ENCODE measurements at regions not wholly inside any gene's neighbourhood (a gene's known extent, or its start where the extent isn't known, plus 50 kb on each side); places are given as distances from the start of the nearest gene placed in this dataset.

DNA sequence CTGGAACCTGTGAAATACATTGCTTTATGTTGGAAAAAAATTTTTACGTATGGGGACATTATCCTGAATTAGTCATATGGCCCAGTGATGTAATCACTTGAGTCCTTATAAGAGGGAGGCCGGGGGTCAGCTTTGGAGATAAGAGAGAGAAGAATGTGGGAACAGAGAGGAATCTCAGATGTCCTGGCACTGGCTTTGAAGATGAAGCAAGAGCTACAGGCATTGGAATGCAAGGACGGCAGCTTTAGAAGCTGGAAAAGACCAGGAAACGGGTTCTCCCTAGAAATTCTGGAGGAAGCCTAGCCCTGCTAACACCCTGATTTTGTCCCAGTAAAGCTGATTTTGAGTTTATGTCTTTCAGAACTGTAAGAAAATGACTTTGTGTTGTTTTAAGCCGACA is 1129.9 kb upstream of the GYPC start:
- DNase-seq: no peak

DNA sequence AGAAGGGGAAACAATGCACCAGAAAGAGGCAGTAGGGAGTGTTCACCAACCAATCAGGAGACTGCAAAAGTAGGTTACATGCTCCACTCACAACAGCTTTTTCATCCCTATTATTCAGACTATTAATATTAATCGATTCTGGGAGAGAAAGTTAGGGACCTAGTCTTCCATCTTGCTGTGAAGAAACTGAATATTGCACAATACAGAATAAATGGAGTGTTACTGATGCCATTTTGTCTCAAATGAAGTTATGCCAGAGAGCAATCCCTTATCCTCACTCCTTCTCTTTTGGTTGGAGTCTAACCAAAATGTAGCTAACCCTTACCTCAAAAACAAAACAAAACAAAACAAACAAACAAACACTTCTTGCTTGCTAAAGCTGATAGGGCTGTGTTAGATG is 1120.9 kb upstream of the GYPC start:
- DNase-seq: no peak

DNA sequence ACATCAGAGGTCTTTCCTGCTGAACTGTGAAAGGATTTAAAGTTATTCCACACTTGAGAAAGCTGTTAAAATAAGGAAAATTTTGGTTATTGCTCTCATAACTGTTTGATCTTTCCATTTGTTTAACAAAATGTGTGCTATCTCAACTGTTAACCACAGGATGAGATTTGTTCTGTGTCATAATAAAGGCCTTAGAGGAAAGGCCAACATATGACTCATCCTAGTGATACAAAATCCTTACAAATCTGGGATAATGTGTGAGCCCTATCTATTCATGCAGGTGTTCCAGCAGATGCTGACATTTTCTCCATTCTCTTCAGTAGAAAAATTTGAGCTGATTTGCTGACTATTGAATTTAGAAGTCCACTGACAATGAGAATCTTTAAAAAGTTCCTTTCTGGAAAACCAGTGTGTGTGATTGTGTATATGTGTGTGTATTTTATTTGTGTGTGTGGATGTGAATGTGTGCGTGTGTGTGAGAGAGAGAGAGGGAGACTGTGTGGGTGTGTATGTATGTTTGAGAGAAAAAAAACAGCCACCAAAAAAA is 1111.9 kb upstream of the GYPC start:
- no peak for DNase-seq

DNA sequence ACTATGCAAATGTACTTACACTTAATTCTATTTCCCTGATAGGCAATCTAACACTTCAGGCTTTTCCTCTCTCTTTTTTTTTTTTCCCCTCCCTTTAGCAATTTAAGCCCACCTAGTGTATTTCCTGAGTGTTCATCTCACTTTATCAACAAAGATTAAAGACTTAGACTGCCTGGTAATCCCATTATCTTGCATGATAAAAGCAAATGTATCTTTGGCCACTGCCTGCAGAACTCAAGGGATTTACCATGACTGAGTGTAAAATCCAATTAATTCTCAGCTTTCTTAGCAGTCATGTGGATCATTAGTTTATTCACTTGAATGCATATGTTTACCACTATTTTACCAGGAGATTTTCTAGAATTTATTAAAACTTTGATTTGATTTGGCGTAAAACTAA is 1102.2 kb upstream of the GYPC start:
- no peak for DNase-seq

DNA sequence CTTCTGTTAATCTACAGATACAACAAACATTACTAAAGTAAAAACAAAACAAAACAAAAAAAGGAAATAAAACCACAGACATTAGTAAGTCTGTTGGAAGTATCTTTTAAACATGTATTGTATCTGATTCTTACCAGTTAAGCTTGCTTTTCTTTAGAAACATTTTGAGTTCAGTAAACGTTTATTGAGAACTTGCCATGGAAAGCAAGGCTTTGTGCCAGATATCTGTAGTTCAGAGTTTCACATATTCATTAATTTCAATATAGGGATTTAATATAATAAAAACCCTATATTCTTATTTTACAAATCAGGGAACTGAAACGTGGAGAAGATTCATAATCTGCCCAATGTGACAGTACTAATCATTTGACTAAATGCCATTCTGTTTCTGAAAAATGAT is 1101.0 kb upstream of the GYPC start:
- no peak for DNase-seq

DNA sequence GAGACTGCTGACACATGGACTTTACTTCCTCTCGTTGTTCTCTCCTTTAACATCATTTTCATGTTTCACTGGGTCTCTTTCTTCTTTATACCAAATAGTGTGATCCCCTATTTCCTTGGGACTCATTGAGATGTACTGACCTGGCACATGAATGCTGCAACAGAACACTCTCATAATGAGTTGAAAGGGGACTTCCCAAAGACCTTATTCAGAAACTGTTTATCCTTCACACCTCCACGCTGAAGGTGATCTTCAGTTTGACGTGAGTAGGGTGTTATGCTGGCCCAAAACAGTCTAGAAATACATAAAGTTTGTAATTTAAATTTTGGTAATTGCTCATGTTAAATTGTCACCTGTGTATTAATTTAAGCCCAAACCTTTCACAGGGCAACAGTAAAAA is 1096.8 kb upstream of the GYPC start:
- no peak for DNase-seq

DNA sequence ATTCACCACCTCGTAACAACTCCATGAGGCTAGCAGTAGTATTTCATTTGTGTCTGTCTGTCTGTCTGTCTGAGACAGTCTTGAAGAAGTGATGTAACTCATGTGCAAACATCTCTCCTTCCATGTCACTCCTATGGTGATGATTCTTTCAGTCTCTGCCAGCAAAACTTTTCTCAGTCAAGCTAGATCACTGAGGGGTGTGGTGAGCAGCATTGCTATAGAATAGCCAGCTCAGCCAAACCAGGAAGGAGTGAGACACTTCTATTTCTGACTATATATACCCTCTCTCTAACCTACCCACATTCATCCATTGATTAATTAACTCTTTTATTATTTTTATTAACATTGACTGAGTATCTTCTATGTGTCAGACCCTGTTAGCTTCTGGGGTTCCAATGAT is 1095.1 kb upstream of the GYPC start:
- no peak for DNase-seq

DNA sequence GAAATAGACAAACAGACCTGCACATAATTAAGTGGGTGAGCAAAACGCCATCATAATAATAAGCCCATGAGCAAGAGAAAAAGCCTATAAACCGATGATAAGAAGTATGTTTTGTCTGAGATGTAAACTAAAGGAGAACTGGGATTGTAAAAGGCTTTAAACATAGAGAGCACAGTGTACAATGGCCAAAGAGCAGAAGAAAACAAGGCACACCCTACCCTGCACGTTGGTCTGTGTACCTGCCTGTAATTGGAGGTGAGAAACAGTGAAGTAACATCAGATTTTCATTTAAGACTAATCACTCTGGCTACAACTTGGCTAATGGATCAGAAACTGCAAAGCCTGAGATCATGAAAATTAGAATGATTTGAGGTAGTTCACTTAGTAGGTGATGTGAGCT is 1094.7 kb upstream of the GYPC start:
- DNase-seq: no peak

DNA sequence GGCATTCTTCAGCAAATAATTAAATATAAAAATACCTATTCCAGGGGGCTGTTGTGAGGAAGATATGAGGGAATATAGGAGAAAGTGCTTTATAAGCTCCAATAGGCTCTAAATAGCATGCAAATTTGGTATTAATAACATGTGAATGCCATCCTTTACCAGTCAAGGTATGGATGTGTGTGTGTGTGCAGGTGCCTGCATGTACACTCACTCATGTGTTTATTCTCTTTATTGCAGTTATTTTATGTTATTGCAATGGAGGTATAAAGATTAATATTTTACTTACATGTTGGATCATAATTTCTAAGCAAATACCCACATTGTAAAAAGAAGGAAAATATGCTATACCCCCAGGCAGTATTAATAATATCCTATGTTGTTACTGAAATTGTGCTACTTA is 1093.0 kb upstream of the GYPC start:
- DNase-seq: no peak

DNA sequence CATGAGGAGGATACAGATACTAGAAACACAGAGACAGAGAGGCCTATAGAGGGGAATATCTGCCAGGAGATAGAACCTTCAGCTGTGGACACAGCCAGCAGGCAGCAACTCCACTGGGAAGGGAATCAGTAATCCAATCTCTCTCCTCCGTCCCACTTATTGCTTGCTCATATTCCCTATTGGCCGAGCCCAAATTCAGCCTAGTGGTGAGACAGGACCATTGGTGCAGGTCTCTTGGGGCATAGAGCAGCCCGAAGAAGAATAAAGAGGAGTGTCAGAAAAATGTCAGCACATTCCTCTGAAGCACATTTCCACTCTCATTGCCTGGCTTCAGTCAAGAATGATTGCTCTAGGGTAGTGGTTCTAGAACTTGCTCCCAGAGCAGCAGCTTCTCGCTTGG is 1091.5 kb upstream of the GYPC start:
- DNase-seq: no peak

DNA sequence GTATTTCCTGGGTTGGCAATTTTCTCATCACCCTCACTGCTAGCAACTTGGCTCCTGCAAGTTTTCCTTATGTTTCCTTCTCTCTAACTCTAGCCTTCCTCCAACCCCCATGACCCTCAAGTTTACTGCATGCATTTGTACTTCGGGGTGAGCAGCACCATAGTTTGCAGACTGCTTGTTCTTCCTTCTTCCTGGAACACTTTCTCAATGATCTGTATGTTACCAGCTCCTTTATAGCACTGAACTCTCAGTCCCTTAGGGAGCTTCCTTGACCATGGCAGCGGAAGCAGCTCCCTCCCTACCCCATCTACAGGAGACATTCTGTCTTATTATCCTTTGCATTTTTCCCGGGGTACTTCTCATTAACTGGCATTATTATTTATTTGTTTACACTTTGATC is 1089.5 kb upstream of the GYPC start:
- DNase-seq: no peak

DNA sequence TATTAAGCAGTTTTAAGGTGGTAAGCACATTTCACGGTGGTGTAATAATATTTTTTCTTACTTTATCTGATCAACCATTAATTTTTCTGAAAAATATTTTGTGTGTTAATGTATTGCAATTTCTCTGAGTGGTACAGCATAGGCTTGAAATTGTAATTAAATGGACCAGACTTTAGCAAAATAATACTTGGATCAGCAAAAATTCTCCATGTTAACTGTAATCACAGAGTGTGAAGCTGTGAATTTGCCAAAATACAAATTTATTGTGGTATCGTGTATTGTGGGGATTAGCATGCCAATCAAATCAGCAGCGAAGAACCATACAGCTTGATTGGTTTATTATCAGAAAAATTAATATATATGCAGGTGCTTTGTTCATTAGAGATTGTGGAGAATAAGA is 1088.9 kb upstream of the GYPC start:
- no peak for DNase-seq

DNA sequence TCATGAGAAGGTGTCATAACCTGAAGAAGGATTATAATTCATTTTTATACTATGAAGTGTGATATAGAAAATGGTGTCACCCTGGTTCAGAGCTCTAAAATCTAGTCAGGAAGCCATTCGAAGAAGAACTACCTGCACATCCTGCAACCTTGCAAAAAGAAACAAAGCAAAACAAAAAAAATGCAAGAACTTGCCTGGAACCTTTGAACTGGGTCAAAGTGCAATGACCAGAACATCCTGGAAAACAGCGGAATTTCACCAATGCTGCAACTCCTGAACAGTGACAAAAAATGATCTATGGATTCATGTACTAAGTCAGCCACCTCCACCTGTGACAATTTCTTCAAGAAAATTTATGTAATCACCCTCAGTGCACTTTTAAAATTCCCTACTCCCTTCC is 1083.3 kb upstream of the GYPC start:
- DNase-seq: no peak

DNA sequence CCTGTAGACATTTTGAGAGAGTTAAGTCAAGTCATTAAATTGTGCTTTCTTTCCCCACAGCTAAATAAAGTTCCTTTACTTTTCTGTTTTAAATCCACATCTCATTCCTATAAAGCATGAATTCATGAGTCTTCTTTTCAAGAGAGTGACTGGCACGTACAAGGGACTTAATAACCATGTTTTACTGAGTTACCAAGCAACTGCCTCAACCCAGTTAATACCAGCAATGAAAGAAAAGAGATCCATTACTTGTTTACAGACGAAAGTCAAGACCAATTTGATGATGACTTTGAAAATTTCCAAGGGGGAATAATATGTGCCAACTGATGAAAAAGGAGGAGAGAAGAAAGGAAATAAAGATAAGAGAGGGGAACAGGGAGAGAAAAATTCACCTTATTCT is 1082.5 kb upstream of the GYPC start:
- no peak for DNase-seq

DNA sequence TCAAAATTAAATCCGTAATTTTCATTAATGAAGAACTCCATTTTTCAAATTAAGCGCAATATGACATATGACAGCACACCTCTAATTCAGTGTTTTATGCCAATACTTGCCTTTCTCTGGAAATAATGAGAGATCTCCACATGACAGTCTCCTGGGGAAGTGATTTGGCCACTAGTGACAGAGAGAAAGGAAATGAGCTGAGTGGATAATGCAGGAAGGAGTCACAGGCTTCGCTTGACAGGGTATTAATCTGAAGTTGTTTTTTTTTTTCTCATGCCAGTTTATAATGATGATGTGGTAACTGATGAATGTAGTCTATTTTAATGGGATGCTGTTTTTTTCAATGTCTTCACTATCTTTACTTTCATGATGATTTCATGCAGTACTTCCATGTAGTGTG is 1079.4 kb upstream of the GYPC start:
- no peak for DNase-seq

DNA sequence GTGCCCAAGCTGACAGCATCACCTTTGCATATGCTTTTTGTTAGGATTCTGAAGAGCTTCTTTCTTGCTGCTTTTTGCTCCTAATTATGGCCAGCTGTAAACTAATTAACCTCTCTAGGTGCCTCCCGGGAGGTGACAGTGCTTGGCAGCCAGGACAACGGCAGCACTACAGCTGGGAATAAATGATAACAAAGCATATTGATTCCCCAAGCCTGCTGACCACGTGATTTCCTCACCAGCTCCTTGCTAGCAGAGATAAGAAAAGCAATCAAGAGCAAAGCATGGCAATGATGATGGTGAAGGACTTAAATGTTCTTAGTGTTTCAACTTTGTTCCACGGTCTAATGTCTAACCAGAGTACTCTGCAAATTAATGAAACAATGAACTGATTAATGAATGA is 1074.4 kb upstream of the GYPC start:
- no peak for DNase-seq

DNA sequence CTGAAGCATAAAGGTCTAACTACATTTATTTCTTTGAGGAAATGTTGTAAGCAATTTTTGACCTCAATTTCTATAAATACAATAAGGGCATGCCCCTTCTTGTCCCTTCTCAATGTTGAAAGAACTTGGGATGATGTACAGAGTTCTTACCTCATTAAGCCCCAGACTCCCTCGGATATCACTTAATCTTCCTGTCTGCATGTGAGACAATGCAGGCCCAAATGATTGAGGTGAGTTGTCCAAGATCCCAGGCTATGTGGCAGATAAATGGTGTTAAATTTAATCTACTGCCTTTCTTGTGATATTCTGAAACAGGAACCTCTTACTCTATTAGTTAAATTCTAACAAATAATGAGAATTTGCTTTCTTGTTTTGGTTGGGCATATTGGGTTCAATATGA is 1073.4 kb upstream of the GYPC start:
- DNase-seq: no peak

DNA sequence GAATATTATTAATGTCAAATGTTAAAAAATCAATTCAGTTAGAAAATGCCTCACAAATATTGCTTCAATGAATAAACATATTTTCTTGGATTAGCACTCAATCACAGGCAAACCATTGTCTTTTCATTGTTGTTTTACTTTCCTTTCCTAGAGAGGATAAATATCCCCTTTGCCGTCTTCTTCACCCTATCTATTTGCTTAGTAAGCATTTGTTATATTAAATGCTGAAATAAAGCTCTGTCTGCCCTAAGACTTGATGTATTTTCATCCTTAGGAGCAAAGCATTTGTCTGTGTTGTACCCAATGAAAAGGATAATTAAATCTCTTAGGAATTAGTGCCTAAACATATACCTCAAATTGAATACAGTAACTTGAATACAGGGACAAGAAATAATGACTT is 1071.2 kb upstream of the GYPC start:
- no peak for DNase-seq

DNA sequence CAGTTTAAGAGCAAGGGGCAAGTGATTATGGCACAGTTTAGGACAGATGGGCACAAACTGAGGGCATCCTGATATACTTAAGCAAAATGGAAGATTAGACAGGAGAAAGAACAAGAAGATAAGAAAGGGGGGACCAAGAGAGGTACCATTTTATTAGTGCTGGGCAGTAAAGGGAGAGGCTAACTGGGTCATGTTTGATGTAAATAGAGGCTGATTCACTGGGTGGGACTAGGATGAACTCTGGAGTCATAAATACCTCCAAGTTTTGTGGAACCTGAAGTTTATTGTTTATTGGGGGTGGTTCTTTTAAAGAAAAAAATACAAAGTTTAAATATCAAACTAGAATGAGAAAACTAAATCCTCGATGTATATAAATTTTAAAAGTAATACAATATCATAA is 1067.2 kb upstream of the GYPC start:
- DNase-seq: no peak

DNA sequence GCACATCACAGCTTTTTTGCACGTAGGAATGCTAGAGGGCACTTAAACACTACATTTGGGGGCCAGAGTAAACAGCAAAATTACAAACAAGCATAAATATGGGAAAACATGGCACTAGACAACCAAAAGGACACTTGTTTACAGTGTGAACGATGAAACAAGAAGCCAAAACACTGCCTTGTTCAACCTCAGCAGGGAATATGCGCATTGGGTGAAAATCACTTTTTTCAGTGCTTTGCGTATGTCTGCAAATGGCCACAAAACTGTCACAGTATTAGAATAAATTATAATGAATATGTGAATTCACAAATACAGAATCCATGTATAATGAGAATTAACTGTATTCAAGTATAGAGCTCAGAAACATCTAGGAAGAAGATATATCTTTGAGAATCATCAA is 1064.0 kb upstream of the GYPC start:
- no peak for DNase-seq

DNA sequence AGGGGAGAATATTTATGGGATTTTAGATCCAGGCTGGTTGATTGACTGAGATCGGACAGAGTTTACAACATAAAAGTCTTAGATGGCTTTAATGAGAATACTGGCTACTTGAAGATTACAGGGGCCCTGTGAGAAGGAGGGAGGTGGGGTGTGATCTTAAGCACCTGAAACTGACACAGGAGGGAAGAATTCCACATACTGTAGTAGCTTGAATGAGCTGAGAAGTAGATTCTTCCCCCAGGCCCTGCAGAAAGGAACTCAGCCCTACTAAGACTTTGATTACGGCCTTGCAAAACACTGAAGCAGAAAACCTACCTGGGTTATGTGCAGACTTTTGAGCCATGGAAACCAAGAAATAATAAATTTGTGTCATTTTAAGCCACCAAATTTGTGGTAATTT is 1062.9 kb upstream of the GYPC start:
- no peak for DNase-seq

DNA sequence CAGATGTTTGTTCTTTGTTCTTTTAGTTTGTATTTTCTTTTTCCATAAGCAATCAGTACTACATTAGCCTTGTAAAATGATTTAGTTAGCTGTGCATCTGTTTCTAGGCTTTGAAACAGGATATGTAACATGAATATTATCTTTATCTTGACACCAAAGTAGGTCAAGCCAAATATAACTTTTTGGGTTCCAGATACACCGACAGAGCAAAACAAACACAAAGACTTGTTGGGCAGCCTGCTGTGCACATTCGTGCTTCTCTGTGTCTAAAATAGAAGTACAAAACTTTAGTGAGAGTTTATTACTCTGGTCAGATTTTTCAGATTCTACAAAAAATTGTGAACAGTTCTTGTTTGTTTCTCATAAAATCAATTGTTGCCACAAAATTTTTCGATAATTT is 1059.3 kb upstream of the GYPC start:
- DNase-seq: no peak

DNA sequence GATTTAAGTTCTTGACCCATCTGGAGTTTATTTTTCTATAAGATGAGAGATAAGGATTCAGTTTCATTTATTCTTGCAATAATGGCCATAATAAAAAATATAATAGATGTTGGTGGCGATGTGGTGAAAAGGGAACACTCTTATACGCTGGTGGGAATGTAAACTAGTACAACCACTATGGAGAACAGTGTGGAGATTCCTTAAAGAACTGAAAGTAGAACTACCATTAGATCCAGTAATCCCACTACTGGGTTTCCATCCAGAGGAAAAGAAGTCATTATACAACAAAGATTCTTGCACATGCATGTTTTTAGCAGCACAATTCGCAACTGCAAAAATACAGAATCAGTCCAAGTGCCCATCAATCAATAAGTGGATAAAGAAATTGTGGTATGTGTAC is 1040.5 kb upstream of the GYPC start:
- no peak for DNase-seq

DNA sequence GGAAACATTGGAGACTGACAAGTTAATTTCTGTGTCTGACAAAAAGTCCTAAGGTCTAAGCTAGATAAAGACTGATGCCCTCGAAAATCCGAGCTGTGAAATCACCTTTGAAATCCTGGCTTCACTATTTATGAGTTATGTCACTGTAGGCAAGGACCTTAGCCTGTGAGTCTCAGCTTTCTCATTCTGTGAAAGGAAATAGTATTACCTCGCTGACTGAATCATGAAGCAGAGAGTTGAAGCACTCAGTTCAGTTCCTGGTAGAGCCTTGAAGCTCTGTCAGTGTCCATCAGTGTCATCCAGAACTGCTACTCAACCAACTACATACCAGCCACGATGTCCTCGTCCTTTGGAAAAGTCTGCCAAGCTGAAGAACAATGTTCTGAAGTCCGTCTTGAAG is 1025.6 kb upstream of the GYPC start:
- DNase-seq: no peak

DNA sequence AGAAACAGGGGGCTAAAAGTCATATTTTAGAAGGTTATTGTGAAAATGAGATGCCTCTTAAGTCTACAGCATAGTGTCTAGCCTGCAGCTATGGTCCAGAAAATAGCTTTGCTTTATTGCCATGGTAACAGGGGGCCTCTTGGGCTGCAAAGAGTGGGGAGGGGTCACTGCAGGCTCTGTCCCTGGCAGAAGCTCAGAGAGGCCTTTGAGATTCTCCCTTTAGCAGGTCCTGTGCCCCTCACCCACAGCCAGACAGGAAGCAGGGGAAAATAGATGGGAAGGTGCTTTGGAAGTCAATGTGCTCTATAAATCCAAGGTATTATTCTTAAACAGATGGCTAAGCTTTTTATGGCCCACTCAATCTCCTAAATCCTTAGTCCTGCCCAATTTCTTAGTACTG is 1021.3 kb upstream of the GYPC start:
- DNase-seq: no peak

DNA sequence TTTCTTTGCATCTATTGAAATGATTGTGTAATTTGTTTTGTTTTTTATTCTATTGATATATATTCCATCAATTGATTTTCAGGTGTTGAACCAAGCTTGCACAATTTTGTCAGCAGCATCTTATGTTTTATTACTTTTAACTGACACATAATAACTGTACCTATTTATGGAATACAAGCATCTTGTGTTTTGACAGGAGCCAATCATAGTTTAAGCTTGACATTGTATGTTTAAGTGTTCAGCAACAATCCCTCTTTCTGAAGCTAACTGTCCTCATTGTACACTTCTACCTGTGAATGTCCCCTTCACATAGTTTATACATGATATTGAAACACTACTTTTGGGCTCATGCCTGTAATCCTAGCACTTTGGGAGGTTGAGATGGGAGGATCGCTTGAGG is 1017.6 kb upstream of the GYPC start:
- DNase-seq: no peak
